HG02571 (cell line): ENCODE measurements at regions not wholly inside any gene's neighbourhood (a gene's known extent, or its start where the extent isn't known, plus 50 kb on each side); places are given as distances from the start of the nearest gene placed in this dataset.

Experiments
- ATAC-seq: cut with Tn5 transposase; IDR thresholded peaks from one replicate; pipeline ENCODE4 v1.9.1; 2021; ENCODE audit warnings: mild to moderate bottlenecking, moderate library complexity; ENCODE audit not compliant: unreplicated experiment

DNA sequence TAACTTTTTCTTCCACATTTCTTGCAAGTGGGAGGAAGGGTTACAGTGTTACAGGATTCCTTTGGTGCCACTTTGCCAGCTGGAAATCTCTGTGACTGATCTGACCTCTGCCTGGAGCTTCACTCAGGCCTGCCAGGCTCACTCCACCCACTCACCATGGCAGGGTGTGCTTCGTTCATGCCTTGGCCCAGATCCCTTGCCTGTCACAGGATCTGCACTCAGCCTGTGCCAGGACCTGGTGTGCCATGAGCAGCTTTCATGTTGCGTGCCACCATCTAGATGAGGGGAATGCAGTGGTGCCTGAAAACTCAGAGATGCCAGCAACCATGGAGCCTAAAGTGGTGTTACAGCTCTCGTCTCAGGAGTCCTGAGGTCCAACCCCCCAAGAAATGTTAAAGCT, 2596.4 kb downstream of the PCDH7 start:
- ATAC-seq: no peak

DNA sequence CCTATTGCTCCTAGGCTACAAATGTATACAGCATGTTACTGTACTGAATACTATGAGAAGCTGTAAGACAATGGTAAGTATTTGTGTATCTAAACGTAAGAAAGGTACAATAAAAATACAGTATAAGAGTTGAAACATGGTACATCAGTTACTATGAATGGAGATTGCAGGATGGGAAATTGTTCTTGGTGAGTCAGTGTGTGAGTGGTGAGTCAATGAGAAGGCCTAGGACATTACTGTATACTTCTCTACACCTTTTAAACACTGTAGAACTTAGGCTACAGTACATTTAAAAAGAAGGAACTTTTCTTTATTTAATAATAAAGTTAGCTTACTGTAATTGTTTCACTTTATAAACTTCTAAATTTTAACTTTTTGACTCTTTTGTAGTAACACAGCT, 2603.2 kb downstream of the PCDH7 start:
- ATAC-seq: no peak

DNA sequence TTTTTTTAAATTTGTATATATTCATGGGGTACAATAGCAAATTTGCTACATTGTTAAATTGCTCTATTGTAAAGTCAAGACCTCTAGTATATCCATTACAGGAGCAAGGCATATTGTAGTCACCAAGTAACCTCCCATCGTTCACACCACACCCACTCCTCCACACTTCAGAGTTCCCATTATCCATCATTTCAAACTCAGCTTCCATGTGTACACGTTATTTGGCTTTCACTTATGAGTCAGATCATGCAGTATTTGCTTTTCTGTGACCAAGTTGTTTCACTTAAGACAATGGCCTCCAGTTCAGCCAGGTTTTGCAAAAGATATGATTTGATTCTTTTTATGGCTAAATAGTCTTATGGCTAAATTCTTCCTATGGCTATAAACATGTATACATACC, 2614.2 kb downstream of the PCDH7 start:
- ATAC-seq: no peak

DNA sequence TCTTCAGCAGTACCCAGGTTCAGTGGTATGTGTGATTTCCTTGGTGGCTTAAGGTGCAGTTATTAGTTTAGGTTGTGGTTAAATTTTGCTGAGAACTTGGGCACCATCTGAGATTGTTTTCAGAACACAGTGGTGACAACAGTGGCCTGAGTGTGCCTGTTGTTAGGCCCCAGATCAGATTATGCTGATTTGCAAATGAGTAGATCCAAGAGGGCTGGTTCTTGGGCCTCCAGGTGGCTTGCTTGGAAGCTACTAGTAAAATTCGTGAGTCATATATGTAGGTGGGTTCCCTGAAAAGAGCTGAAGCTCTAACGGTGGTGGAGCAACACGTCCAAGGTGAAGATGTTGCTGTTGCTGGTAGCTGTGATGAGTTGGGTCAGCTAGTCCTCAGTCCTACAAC, 2619.6 kb downstream of the PCDH7 start:
- no peak for ATAC-seq

DNA sequence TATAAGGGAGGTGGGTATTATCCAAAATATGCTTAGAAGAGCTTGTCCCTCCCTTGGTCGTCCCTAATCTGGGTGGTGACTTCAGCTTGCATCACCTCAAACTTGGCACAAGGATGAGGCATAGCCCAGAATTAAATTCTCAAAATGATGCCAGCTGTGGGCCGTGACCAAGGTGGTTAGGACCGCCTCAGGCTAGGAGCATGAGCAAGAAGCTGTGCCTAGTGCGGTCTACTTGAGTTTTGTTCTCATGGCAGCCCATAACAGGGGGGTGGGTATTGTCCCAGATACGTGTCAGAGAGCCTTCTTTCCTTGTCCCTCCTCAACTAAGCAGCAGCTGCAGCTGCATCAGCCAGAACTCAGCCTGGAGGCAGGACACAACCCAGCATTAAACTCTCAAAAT, 2620.0 kb downstream of the PCDH7 start:
- ATAC-seq: no peak

DNA sequence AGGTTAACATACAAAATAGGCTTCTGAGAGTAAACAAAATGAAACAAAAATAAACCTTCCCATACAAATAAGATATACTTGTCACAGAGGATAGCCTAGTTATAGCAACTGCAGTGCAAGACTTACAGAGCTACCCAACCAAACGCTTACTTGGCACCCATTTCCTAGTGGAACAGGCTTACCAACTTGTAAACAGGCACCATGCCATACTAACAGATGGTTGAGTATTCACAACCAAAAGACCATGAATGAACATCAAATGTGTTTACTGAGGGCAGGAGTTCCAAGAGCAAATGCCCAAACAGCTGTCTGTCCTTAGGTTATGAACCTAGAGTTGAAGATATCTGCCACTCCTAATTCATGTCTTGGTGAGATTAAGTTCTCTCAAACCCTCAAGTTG, 2629.2 kb downstream of the PCDH7 start:
- no peak for ATAC-seq

DNA sequence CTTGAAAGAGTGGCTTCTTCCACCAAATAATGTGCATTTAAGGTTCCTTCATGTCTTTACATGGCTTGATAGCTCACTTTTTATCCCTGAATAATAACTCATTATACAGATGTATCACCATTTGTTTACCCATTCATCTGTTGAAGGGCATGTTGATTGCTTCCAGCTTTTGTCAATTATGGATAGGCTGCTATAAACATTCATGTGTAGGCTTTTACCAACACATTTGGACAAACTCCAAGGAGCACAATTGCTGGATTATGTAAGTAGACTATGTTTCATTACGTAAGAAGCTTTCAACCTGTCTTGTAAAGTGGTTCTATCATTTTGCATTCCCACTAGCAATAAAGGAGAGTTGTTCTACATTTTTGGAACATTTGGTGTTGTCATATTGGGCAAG, 2637.0 kb downstream of the PCDH7 start:
- no peak for ATAC-seq

DNA sequence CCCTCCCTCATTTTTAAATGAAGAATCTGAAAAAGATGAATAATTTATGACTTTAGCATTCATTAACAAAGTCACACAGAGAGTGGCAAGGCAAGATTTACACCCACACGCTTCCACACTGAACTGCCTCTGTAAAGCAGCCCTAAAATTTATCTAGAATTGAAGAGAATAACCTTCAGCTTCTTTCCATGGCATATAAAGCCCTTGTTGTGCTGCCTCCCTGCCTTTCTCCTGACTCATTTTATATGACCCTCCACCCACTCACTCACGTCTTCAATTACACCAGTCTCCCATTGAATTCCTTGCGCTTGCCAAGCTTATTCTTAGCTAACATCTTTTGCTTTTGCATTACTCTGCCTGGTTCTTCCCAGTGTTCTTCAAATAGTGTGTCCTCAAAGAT, 2649.3 kb downstream of the PCDH7 start:
- no peak for ATAC-seq

DNA sequence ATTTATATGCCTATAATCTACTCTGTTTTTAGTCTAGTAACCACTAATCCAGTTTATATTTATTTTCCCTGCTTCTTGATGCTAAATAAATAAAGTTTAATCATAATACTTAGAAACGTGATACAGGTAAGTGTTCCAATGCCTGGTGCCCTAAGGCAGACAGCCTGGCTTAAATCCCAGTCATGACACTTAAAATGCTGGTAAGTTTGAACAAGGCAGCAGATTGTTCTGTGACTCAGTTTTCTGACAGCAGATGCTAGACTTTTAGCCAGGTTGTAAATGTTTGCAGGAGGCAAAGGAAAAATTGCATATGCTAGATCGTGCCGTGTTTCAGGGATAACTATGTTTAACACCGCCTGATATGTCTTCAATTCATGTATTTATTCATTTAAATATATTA, 2661.6 kb downstream of the PCDH7 start:
- no peak for ATAC-seq

DNA sequence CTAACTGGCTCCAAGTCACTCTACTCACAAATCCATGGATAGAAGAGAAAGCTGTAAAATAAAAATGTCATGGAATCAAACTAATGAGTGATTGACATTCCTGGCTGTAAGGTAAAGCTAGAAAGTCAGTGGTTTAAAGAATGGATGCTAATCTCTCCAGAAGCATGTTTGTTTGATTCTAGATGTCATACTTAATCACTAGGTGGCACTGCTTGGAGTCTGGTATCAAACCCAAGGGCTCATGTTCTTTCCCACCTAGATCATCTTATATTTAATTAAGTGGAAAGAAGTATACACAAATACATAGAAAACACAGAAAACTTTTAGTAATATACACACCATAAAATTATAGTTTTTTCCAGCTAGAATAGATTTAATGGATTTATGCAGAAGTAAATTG, 2666.6 kb downstream of the PCDH7 start:
- no peak for ATAC-seq

DNA sequence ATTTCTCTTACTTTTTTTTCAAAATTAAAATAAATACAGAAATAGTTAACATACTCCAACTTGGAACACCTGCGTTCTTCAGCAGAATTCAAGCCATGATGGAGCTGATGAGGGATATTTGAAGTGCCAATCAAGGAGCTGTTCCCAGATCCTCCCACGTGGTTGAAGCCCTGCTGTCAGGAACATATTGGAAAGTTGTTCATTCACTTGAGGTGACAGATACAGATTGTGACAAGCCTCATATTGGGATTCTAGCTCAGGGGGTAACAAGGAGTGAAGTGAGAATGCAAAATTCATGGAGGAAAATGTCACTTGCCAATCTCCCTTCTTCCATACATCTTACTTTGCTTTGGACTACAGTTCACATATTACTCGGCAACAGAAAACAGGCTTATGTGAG, 2670.8 kb downstream of the PCDH7 start:
- no peak for ATAC-seq

DNA sequence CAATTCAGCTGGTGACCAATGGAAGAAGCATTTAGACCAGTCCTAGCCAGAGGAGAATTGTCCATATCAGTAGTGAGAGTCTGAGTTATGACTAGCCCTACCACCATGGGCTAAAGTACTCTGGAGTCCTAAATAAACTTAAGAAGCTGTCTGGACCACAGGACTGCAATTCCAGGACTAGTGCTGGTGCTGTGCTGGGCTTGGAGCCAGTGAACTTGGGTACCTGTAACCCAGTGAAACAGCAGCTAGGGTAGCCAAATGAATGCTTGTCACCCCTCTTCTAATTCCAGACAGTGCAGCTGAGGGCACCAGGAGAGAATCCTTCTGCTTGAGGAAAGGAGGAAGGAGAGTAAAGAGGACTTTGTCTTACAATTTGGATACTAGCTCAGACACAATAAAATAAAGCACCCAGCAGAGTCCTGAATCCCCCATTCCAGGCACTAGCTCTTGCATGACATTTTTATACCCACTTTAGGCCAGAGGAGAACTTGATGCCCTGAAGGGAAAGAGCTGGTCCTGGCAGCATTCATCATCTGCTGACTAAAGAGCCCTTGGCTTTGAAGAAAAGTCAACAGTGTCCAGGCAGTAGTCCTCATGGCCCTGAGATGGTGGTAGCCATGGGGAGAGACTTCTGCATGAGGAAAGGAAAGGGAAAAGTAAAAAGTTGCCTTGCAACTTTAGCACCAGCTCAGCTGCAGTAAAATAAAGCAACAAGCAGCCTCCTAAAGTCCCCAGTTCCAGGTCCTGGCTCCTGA, 2675.7 kb downstream of the PCDH7 start:
- ATAC-seq: no peak

DNA sequence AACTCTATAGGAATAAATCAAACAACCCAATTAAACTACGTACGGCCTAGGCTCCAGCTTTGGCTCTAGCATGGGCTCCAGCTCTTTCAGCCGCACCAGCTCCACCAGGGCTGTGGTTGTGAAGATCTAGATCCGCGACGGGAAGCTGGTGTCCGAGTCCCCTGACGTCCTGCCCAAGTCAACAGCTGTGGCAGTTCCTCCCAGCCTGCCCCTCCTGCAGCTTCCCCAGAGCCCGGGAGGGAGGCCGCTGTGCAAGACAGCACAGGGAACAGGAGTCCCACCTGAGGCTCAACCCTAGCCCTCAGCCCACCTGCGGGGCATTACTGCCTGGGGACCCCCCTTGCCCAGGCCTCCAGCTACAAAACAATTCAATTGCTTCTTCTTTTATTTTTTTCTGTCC, 2680.3 kb downstream of the PCDH7 start:
- ATAC-seq: no peak

DNA sequence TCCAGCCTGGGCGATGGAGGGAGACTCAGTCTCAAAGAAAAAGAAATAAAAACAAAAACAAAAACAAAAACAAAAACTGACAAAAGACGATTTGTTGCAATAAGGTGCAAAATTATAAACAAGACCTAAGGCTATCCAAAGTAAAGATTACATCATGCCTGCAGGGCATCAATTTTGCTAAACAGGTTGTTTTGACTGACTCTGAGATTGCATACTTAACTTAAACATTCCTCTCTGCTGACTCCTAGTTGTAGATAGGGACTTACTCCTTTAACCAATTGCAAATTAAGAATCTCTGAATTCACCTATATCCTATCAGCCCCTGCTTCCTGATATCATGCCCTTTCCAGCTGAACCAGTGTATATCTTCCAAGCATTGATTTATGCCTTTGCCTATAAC, 2687.3 kb downstream of the PCDH7 start:
- ATAC-seq: no peak

DNA sequence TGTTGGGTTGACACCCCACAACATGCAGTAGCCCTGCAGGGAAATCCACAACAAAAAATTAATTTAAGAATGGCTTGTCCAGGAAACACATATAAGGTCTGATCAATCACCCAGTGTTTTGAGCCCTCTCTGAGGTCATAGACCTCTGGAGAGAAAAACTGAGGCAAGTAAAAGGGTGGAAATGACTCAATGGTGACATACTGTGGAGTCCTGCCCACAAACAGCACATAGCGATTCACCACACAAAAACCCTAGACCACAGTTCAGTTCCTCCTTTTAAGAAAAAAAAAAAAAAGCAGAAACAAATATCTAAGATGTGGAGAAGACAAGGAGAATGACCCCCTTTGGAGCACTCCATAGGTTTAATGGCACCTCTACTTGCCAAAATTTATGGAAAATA, 2691.0 kb downstream of the PCDH7 start:
- ATAC-seq: no peak

DNA sequence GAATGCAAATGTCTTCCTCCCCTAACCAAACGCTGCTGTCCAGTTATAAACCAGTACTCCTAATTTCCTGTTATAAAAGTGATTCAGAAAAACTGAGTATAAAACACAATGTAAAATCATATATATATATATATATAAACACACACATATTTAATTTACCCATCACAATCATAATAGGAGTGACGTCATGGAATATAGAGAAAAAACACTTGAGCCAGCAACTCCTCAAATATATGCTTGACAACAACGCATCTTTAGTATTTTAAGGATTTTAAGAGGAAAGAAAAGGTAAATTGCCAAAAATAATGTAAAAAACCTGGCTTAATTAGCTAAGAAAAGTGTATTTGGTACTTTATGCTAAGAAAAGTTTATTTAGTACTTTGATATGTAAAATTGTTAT, 2701.7 kb downstream of the PCDH7 start:
- ATAC-seq: no peak

DNA sequence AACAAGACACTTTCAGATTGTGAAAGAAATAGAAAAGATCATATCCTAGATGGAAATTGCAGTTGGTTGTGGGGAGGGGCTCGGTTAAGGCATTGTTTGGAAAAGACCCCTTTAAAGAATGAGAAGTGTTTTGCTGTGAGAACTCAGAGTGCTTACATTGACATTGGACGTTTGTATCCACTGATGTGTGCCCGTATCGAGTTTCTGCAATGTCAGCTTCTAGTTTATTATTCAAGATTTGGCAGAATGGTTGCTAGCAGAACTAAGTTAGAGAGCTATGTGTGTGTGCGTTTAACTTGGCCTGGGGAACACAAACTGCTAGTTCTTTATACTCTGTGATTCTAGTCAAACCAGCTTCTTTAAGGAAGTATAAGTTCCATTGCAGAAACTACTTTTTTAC, 2702.5 kb downstream of the PCDH7 start:
- ATAC-seq: no peak

DNA sequence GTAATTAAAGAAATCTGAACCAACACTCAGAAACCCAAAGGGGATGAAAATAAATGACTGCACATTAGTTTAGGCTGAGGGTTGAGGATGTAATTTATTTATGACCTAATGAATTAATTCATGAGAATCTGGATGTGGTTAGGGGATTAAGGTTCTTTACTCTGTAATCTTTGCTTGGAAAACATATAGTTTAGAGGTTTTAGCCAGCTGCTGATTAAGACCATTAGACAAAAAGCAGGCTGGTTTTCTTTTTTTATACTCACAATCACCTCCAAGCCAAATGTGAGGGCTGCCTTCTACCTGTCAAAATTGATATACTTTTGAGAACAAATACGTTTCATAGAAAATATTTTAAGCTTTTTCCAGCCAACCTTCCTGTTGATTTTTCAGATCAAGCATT, 2705.8 kb downstream of the PCDH7 start:
- ATAC-seq: no peak

DNA sequence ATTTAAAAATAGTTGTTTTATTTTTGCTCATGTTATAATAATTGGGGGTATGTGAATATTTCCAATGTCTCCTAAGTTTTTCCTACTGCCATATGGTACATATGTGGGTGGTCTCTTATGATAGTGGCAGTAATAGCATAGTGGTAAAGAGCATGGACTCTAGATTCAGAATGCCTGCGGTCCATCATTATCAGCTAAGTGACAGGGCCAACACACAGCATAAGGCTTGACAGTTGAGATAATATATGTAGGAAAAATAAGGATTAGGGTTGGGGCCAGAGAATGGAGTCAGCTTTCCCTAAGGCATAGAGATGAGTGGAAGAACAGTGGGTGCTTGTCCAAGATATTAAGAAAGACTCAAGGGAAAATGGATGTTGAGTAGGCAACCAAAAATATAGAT, 2707.5 kb downstream of the PCDH7 start:
- no peak for ATAC-seq

DNA sequence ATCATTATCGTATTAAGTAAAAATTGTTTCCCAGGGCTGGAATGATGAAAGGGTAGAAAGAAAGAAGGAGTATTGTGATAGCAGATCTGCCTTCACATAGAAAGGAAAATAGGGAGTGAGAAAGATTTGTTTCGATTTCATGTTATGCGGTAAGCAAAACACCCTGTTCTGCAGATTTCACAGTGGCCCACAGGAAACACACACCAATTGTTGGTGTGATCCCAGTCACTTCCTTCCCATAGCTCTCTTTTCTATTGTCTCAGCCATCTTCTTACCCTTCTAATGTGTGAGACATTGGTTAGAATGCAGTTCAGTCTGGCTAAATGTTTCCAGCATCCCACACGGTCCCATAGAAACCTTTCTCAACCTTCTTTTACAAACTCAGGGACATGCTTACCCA, 2709.8 kb downstream of the PCDH7 start:
- ATAC-seq: no peak

DNA sequence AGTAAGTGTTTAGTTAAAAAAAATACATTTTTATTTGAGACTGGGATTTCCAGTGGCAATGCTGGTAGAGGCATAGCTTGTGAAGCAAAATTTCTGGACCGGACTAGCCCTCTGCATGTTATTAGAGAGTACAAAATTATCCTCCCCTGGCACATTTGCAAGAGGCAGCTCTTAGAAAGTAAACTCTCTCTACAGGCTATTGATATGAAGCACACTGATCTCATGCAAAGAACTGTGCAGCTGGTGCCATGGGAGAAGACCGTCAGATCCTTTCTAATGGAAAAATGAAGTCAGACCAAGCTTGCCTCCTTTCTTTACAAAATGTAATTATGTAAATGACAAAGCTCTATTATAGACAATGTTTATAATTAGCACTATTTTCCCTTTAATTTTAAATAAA, 2717.2 kb downstream of the PCDH7 start:
- no peak for ATAC-seq

DNA sequence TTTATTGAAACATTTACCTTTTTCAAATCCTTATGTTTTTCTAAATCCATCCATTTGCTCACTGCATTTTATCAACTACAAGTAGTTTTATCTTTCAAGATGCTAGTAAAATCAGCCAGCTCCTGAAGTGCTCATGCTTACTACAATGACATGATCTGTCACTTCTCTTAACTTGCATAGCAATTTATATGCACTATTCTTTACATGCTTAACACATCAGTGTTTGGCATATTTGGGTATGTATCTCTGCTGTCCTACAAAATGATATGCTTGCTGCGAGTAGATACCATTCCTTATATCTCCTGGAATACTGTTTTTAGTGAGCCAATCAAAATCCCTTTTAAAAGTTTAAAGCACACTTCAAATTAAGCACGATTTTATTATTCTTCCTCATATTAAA, 2726.8 kb downstream of the PCDH7 start:
- no peak for ATAC-seq

DNA sequence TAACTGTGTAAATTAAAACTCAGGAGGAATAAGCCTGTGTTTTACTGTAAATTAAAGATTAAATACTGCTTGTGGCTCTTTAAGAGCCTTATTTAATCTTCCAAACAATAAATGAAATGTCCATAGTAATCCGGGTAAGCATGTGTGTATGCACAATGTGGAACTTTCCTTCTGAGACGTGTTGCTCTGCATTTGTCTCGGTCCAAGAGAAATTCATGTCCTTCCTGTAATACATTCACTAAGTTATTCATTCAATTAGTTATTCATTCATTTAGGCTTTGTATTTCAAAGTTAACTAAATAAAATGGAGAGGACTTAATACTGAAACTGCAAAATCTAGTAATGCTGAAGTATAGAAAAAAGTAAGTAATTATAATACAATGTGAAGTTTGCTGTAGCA, 2728.8 kb downstream of the PCDH7 start:
- no peak for ATAC-seq
